ENCODE measurements at regions not wholly inside any gene's neighbourhood (a gene's known extent, or its start where the extent isn't known, plus 50 kb on each side); places are given as distances from the start of the nearest gene placed in this dataset.

GRCh38 chr5:167250996-167251395, 1040.4 kb upstream of the WWC1 start:
- TF ChIP-seq POLR2A (IDR thresholded peaks at IDR 0.05): no peak
- no peak for TF ChIP-seq CTCF (IDR thresholded peaks at IDR 0.05 in 8 of 11, conservative IDR thresholded peaks at IDR 0.05 in 3 of 11)
- TF ChIP-seq POLR2AphosphoS5 (IDR thresholded peaks at IDR 0.05): no peak
